ENCODE measurements at regions not wholly inside any gene's neighbourhood (a gene's known extent, or its start where the extent isn't known, plus 50 kb on each side); places are given as distances from the start of the nearest gene placed in this dataset.

DNA sequence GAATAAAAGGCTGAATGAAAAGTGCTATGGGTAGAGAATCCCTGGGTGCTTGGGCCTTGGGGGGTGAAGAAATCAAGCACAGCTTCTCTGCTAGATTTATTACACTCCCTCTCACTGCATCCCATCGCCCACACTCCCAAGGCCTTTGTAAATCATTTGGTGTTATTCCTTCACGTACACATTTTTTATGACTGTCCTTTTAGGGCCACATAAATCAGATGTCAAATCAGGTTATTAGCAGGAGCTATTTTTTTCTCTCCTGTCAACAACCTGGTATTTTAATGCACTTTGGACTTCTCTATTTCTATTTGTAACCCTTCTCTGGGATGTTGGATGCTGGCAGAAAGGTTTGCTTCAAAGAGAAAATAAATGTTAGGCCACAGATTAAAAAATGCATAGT lies 408.8 kb downstream of the INSC start:
- ATAC-seq (no peak), DNase-seq (ENCODE audit: low spot score) (no peak), FAIRE-seq (no peak)
- H3K4me1 ChIP-seq (ENCODE audit: insufficient read depth, low read length), result no peaks in the 10 kb centered on the region
- H3K9me3 ChIP-seq (ENCODE audit: low read length), result peaks cover 27% of the 10 kb centered on the region
- H3K9ac ChIP-seq (ENCODE audit: insufficient read depth, low read depth, low read length), result no peak overlapping the region
- H3K27me3 ChIP-seq (ENCODE audit: control insufficient read depth in 1 of 2, insufficient read depth in 2 of 2, low read length in 2 of 2), result no peaks in the 10 kb centered on the region
- intact Hi-C loops (cut with micrococcal nuclease; ENCODE audit: unreplicated experiment) (no loop called here), in situ Hi-C loops (cut with HindIII; ENCODE audit: extremely low pct_ligation_motif_present, low pct_unique_long_range_greater_than_20kb) (no loop called here)
- ChIA-PET CTCF (ENCODE audit: low intra/inter-chr PET ratio, low total read pairs) (no interaction called here), POLR2A (no interaction called here)
- no peaks in the 10 kb centered on the region for H3K79me2 ChIP-seq (ENCODE audit: insufficient read depth, low read length)
- no peaks in the 10 kb centered on the region for H4K20me1 ChIP-seq (ENCODE audit: insufficient read depth, low read length)
- H3K27ac ChIP-seq (ENCODE audit: extremely low read length, insufficient read depth, low read length), result no peak overlapping the region
- H3K36me3 ChIP-seq (replicated peaks in 1 of 2; ENCODE audit: control insufficient read depth in 1 of 2, insufficient read depth in 2 of 2, low read length in 2 of 2), result no peaks in the 10 kb centered on the region
- no peak overlapping the region for H3K4me2 ChIP-seq (ENCODE audit: low read depth, low read length)
- no peak overlapping the region for H2AFZ ChIP-seq (ENCODE audit: low read length)
- H3K4me3 ChIP-seq (replicated peaks in 1 of 3; ENCODE audit: insufficient read depth in 1 of 3, low read depth in 2 of 3, low read length in 3 of 3), result no peak overlapping the region
- no TSS peak for BruUV-seq (replicated peaks)
- 0% methylated on average over 2 of the region's 2 CpGs for WGBS (ENCODE audit: low lambda C conversion rate)
- TF ChIP-seq, protein P1, sequence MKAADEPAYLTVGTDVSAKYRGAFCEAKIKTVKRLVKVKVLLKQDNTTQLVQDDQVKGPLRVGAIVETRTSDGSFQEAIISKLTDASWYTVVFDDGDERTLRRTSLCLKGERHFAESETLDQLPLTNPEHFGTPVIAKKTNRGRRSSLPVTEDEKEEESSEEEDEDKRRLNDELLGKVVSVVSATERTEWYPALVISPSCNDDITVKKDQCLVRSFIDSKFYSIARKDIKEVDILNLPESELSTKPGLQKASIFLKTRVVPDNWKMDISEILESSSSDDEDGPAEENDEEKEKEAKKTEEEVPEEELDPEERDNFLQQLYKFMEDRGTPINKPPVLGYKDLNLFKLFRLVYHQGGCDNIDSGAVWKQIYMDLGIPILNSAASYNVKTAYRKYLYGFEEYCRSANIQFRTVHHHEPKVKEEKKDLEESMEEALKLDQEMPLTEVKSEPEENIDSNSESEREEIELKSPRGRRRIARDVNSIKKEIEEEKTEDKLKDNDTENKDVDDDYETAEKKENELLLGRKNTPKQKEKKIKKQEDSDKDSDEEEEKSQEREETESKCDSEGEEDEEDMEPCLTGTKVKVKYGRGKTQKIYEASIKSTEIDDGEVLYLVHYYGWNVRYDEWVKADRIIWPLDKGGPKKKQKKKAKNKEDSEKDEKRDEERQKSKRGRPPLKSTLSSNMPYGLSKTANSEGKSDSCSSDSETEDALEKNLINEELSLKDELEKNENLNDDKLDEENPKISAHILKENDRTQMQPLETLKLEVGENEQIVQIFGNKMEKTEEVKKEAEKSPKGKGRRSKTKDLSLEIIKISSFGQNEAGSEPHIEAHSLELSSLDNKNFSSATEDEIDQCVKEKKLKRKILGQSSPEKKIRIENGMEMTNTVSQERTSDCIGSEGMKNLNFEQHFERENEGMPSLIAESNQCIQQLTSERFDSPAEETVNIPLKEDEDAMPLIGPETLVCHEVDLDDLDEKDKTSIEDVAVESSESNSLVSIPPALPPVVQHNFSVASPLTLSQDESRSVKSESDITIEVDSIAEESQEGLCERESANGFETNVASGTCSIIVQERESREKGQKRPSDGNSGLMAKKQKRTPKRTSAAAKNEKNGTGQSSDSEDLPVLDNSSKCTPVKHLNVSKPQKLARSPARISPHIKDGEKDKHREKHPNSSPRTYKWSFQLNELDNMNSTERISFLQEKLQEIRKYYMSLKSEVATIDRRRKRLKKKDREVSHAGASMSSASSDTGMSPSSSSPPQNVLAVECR (CRISPR knock-in tag; IDR thresholded peaks at IDR 0.05; ENCODE audit: borderline replicate concordance), result no peak
- TF ChIP-seq, protein P2, sequence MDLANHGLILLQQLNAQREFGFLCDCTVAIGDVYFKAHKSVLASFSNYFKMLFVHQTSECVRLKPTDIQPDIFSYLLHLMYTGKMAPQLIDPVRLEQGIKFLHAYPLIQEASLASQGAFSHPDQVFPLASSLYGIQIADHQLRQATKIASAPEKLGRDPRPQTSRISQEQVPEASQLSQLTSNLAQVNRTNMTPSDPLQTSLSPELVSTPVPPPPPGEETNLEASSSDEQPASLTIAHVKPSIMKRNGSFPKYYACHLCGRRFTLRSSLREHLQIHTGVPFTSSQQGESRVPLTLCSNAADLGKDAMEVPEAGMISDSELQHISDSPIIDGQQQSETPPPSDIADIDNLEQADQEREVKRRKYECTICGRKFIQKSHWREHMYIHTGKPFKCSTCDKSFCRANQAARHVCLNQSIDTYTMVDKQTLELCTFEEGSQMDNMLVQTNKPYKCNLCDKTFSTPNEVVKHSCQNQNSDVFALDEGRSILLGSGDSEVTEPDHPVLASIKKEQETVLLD (CRISPR knock-in tag; IDR thresholded peaks at IDR 0.05; ENCODE audit: low read depth), result no peak
- TF ChIP-seq, protein P3, sequence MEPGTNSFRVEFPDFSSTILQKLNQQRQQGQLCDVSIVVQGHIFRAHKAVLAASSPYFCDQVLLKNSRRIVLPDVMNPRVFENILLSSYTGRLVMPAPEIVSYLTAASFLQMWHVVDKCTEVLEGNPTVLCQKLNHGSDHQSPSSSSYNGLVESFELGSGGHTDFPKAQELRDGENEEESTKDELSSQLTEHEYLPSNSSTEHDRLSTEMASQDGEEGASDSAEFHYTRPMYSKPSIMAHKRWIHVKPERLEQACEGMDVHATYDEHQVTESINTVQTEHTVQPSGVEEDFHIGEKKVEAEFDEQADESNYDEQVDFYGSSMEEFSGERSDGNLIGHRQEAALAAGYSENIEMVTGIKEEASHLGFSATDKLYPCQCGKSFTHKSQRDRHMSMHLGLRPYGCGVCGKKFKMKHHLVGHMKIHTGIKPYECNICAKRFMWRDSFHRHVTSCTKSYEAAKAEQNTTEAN (CRISPR knock-in tag; conservative IDR thresholded peaks at IDR 0.05), result no peak
- TF ChIP-seq KLF13 (CRISPR knock-in tag; IDR thresholded peaks at IDR 0.05) (no peak), SIN3B (IDR thresholded peaks at IDR 0.05; ENCODE audit: low read length) (no peak), MYNN (CRISPR knock-in tag; IDR thresholded peaks at IDR 0.05; ENCODE audit: low read depth) (no peak), HNRNPL (IDR thresholded peaks at IDR 0.05; ENCODE audit: low read depth, low read length) (no peak), IRX3 (CRISPR knock-in tag; IDR thresholded peaks at IDR 0.05; ENCODE audit: borderline replicate concordance, low read depth) (no peak), ZNF331 (CRISPR knock-in tag; IDR thresholded peaks at IDR 0.05) (no peak), ZNF253 (CRISPR knock-in tag; IDR thresholded peaks at IDR 0.05; ENCODE audit: borderline replicate concordance) (no peak)
- TF ChIP-seq, protein P4, sequence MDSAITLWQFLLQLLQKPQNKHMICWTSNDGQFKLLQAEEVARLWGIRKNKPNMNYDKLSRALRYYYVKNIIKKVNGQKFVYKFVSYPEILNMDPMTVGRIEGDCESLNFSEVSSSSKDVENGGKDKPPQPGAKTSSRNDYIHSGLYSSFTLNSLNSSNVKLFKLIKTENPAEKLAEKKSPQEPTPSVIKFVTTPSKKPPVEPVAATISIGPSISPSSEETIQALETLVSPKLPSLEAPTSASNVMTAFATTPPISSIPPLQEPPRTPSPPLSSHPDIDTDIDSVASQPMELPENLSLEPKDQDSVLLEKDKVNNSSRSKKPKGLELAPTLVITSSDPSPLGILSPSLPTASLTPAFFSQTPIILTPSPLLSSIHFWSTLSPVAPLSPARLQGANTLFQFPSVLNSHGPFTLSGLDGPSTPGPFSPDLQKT (CRISPR knock-in tag; IDR thresholded peaks at IDR 0.05; ENCODE audit: borderline replicate concordance), result no peak
- TF ChIP-seq, protein P5, sequence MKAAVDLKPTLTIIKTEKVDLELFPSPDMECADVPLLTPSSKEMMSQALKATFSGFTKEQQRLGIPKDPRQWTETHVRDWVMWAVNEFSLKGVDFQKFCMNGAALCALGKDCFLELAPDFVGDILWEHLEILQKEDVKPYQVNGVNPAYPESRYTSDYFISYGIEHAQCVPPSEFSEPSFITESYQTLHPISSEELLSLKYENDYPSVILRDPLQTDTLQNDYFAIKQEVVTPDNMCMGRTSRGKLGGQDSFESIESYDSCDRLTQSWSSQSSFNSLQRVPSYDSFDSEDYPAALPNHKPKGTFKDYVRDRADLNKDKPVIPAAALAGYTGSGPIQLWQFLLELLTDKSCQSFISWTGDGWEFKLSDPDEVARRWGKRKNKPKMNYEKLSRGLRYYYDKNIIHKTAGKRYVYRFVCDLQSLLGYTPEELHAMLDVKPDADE (CRISPR knock-in tag; IDR thresholded peaks at IDR 0.05), result no peak
- TF ChIP-seq, protein P6, sequence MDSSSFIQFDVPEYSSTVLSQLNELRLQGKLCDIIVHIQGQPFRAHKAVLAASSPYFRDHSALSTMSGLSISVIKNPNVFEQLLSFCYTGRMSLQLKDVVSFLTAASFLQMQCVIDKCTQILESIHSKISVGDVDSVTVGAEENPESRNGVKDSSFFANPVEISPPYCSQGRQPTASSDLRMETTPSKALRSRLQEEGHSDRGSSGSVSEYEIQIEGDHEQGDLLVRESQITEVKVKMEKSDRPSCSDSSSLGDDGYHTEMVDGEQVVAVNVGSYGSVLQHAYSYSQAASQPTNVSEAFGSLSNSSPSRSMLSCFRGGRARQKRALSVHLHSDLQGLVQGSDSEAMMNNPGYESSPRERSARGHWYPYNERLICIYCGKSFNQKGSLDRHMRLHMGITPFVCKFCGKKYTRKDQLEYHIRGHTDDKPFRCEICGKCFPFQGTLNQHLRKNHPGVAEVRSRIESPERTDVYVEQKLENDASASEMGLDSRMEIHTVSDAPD (CRISPR knock-in tag; IDR thresholded peaks at IDR 0.05), result no peak
